22Rv1 (cell line): ENCODE measurements at regions not wholly inside any gene's neighbourhood (a gene's known extent, or its start where the extent isn't known, plus 50 kb on each side); places are given as distances from the start of the nearest gene placed in this dataset.

Experiments used
- H3K27ac ChIP-seq: fragments of 450-650 bp; 2 replicates; pipeline ENCODE4 v1.5.1; 2017
- ZFX ChIP-seq: fragments of 450-650 bp; IDR thresholded peaks from 2 replicates; pipeline ENCODE4 v1.6.1; 2017; ENCODE audit warnings: antibody characterized with exemption, borderline replicate concordance
- TF ChIP-seq, protein P1 (sequence below): fragments of 450-650 bp; IDR thresholded peaks from 2 replicates; pipeline ENCODE4 v1.5.1; 2017; ENCODE audit warnings: mild to moderate bottlenecking

GRCh38 chr12:43113135-43113534 is 438.9 kb downstream of the ADAMTS20 start:
- H3K27ac ChIP-seq, result no peak overlapping the region
- TF ChIP-seq, protein P1, sequence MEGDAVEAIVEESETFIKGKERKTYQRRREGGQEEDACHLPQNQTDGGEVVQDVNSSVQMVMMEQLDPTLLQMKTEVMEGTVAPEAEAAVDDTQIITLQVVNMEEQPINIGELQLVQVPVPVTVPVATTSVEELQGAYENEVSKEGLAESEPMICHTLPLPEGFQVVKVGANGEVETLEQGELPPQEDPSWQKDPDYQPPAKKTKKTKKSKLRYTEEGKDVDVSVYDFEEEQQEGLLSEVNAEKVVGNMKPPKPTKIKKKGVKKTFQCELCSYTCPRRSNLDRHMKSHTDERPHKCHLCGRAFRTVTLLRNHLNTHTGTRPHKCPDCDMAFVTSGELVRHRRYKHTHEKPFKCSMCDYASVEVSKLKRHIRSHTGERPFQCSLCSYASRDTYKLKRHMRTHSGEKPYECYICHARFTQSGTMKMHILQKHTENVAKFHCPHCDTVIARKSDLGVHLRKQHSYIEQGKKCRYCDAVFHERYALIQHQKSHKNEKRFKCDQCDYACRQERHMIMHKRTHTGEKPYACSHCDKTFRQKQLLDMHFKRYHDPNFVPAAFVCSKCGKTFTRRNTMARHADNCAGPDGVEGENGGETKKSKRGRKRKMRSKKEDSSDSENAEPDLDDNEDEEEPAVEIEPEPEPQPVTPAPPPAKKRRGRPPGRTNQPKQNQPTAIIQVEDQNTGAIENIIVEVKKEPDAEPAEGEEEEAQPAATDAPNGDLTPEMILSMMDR, result no peak
- no peak for TF ChIP-seq ZFX

GRCh38 chr12:43112101-43112920 is 439.7 kb downstream of the ADAMTS20 start:
- no peak overlapping the region for H3K27ac ChIP-seq
- no peak for TF ChIP-seq ZFX
- TF ChIP-seq, protein P1, result no peak

- H3K27ac ChIP-seq, result no peak overlapping the region
- TF ChIP-seq, protein P1, result no peak
- TF ChIP-seq ZFX, result no peak
Observed at GRCh38 chr12:43111608-43112007, 440.4 kb downstream of the ADAMTS20 start.

DNA sequence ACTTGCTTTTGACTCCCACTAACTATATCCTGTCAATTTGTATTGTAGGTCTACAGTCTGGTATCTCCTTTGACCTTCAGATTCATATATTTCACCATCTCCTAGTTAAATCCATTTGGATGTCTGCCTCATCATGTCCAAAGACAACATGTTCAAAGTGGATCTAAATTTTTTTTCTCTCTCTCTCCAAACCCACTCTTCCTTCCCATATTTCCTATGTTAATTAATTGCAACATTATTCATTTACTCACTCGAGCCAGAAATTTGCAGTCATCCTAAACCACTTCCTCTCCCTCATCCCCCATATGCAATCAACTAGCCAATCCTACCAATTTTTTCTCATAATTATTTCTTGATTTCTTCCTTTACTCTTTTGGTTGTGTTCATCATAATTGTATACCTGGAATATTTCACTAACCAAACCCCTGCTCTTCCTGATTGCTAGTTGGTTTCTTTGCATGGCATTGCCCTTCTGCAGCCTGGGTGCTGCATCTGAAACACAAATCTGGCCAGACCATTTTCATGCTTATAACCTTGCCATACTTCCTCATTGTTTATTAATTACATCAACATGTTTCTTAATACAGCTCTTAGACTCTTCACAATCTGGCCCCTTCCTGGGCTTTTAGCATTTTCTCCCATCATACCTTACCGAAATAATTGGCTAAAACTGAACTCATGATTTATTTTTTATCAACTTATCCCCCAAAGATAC is 442.2 kb downstream of the ADAMTS20 start:
- H3K27ac ChIP-seq, result no peak overlapping the region
- TF ChIP-seq, protein P1, result no peak
- TF ChIP-seq ZFX, result no peak

DNA sequence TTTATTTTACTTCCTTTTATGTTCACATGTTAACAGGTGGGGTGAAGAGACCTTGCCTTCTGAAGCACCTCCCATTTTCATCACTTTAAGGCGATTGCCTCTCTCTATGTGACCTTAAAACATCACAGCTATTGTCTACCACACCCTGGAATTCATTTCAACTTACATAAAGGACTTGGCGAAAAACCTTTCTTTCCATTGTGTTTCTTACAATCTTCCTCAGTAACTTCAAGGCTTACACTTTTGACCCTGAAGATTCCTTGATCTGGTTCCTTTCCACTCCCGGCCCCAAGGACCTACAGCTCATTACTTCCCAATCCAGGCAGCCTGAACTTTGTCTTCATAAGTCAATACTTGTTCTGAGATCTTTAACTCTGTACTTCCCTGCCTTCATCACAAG is 443.3 kb downstream of the ADAMTS20 start:
- no peak overlapping the region for H3K27ac ChIP-seq
- TF ChIP-seq ZFX, result no peak

GRCh38 chr12:43107026-43107775 is 444.8 kb downstream of the ADAMTS20 start:
- H3K27ac ChIP-seq, result no peak overlapping the region
- TF ChIP-seq, protein P1, result no peak
- TF ChIP-seq ZFX, result no peak

GRCh38 chr12:43106355-43106754 is 445.6 kb downstream of the ADAMTS20 start:
- no peak overlapping the region for H3K27ac ChIP-seq
- TF ChIP-seq, protein P1, result no peak
- no peak for TF ChIP-seq ZFX
